ENCODE measurements at regions not wholly inside any gene's neighbourhood (a gene's known extent, or its start where the extent isn't known, plus 50 kb on each side); places are given as distances from the start of the nearest gene placed in this dataset.

DNA sequence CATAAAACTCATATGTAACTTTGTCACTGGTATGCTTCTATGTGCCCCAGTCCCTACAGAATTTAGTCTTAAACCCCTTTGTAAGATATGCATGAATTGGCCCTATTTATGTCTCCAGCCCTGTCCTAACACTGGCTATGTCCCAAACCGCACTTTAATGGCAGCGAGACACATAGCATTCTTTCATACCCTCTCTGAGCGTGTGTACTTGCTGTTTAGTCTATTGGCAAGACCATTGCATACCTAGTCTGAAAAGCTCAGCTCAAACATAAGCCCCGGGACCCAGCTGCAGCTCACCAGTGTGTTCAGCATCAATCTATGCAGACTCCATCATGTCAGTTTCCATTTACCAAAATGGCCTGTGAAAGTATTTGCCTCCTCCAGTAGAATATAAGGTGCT is 1018.4 kb upstream of the TENM3 start:
- Histone ChIP-seq H3K27me3 (replicated peaks in 1 of 2; ENCODE audit: control insufficient read depth in 2 of 2, insufficient read depth in 2 of 2, low read length in 1 of 2) (no peaks in the 10 kb centered on the region), H3K79me2 (ENCODE audit: control insufficient read depth, insufficient read depth, low read length) (no peaks in the 10 kb centered on the region), H3K4me2 (ENCODE audit: control insufficient read depth, insufficient read depth) (no peak overlapping the region), H4K20me1 (ENCODE audit: control insufficient read depth, insufficient read depth) (no peaks in the 10 kb centered on the region), H2AFZ (ENCODE audit: control insufficient read depth, low read depth, low read length) (no peak overlapping the region), H3K4me1 (ENCODE audit: control insufficient read depth, insufficient read depth, low read length) (no peaks in the 10 kb centered on the region), H3K36me3 (ENCODE audit: control insufficient read depth in 2 of 2, insufficient read depth in 2 of 2, low read length in 1 of 2) (no peaks in the 10 kb centered on the region), H3K9ac (ENCODE audit: control insufficient read depth, insufficient read depth, low read length) (no peak overlapping the region), H3K27ac (ENCODE audit: control insufficient read depth, insufficient read depth) (no peak overlapping the region), H3K4me3 (no peak overlapping the region), H3K9me3 (replicated peaks; ENCODE audit: control insufficient read depth, insufficient read depth, low read length) (no peaks in the 10 kb centered on the region)
- FAIRE-seq (no peak), ATAC-seq (no peak), DNase-seq (ENCODE audit: low read depth, low spot score) (no peak)
- in situ Hi-C loops (cut with MboI) (no loop called here), intact Hi-C loops (cut with micrococcal nuclease; ENCODE audit: unreplicated experiment) (no loop called here)
- BruUV-seq (replicated peaks) = no TSS peak
- POLR2A ChIA-PET = no interaction called here
- RAD21 ChIA-PET (ENCODE audit: unreplicated experiment) = no interaction called here
- SMC1A ChIA-PET (ENCODE audit: uncharacterized antibody, unreplicated experiment) = no interaction called here
- WGBS (ENCODE audit: insufficient coverage, insufficient replicate concordance, low lambda C conversion rate, missing lambda C conversion rate) = 1% methylated on average over 4 of the region's 4 CpGs
- CTCF ChIA-PET = interaction anchor here (0.5 kb wide), 1 partner anchor 491 kb away, joined by 3 read pairs; no protein-coding TSS in a partner anchor
- TF ChIP-seq, protein P1, sequence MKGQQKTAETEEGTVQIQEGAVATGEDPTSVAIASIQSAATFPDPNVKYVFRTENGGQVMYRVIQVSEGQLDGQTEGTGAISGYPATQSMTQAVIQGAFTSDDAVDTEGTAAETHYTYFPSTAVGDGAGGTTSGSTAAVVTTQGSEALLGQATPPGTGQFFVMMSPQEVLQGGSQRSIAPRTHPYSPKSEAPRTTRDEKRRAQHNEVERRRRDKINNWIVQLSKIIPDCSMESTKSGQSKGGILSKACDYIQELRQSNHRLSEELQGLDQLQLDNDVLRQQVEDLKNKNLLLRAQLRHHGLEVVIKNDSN (IDR thresholded peaks at IDR 0.05; ENCODE audit: borderline replicate concordance, extremely low read length, insufficient read depth, low read depth, low read length) = no peak
- TF ChIP-seq RAD21 (IDR thresholded peaks at IDR 0.05; ENCODE audit: insufficient read depth, low read depth, low read length) = no peak
- TF ChIP-seq ZNF274 (IDR thresholded peaks at IDR 0.05; ENCODE audit: insufficient read depth, insufficient read length) = no peak
- no peak for TF ChIP-seq CHD4 (IDR thresholded peaks at IDR 0.05)
- TF ChIP-seq MAX (IDR thresholded peaks at IDR 0.05; ENCODE audit: low read depth, low read length) = no peak
- no peak for TF ChIP-seq RELA (IDR thresholded peaks at IDR 0.05; ENCODE audit: borderline replicate concordance, partially characterized antibody)
- no peak for TF ChIP-seq ZZZ3 (IDR thresholded peaks at IDR 0.05; ENCODE audit: control insufficient read depth, insufficient read length, low read depth)
- no peak for TF ChIP-seq ZNF217 (IDR thresholded peaks at IDR 0.05)
- no peak for TF ChIP-seq EGR1 (IDR thresholded peaks at IDR 0.05; ENCODE audit: borderline replicate concordance in 1 of 2, low read depth in 2 of 2, low read length in 2 of 2)
- TF ChIP-seq E2F4 (IDR thresholded peaks at IDR 0.05; ENCODE audit: low read depth, low read length) = no peak
- TF ChIP-seq CHD2 (IDR thresholded peaks at IDR 0.05; ENCODE audit: borderline replicate concordance, low read depth, low read length) = no peak
- TF ChIP-seq ZNF622 (IDR thresholded peaks at IDR 0.05) = no peak
- no peak for TF ChIP-seq IKZF2 (IDR thresholded peaks at IDR 0.05)
- TF ChIP-seq, protein P2, sequence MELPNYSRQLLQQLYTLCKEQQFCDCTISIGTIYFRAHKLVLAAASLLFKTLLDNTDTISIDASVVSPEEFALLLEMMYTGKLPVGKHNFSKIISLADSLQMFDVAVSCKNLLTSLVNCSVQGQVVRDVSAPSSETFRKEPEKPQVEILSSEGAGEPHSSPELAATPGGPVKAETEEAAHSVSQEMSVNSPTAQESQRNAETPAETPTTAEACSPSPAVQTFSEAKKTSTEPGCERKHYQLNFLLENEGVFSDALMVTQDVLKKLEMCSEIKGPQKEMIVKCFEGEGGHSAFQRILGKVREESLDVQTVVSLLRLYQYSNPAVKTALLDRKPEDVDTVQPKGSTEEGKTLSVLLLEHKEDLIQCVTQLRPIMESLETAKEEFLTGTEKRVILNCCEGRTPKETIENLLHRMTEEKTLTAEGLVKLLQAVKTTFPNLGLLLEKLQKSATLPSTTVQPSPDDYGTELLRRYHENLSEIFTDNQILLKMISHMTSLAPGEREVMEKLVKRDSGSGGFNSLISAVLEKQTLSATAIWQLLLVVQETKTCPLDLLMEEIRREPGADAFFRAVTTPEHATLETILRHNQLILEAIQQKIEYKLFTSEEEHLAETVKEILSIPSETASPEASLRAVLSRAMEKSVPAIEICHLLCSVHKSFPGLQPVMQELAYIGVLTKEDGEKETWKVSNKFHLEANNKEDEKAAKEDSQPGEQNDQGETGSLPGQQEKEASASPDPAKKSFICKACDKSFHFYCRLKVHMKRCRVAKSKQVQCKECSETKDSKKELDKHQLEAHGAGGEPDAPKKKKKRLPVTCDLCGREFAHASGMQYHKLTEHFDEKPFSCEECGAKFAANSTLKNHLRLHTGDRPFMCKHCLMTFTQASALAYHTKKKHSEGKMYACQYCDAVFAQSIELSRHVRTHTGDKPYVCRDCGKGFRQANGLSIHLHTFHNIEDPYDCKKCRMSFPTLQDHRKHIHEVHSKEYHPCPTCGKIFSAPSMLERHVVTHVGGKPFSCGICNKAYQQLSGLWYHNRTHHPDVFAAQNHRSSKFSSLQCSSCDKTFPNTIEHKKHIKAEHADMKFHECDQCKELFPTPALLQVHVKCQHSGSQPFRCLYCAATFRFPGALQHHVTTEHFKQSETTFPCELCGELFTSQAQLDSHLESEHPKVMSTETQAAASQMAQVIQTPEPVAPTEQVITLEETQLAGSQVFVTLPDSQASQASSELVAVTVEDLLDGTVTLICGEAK (IDR thresholded peaks at IDR 0.05; ENCODE audit: borderline replicate concordance) = no peak
- TF ChIP-seq, protein P3, sequence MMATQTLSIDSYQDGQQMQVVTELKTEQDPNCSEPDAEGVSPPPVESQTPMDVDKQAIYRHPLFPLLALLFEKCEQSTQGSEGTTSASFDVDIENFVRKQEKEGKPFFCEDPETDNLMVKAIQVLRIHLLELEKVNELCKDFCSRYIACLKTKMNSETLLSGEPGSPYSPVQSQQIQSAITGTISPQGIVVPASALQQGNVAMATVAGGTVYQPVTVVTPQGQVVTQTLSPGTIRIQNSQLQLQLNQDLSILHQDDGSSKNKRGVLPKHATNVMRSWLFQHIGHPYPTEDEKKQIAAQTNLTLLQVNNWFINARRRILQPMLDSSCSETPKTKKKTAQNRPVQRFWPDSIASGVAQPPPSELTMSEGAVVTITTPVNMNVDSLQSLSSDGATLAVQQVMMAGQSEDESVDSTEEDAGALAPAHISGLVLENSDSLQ (IDR thresholded peaks at IDR 0.05) = no peak
- TF ChIP-seq POLR2AphosphoS2 (IDR thresholded peaks at IDR 0.05; ENCODE audit: low read depth, low read length) = no peak
- TF ChIP-seq, protein P4, sequence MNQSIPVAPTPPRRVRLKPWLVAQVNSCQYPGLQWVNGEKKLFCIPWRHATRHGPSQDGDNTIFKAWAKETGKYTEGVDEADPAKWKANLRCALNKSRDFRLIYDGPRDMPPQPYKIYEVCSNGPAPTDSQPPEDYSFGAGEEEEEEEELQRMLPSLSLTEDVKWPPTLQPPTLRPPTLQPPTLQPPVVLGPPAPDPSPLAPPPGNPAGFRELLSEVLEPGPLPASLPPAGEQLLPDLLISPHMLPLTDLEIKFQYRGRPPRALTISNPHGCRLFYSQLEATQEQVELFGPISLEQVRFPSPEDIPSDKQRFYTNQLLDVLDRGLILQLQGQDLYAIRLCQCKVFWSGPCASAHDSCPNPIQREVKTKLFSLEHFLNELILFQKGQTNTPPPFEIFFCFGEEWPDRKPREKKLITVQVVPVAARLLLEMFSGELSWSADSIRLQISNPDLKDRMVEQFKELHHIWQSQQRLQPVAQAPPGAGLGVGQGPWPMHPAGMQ (IDR thresholded peaks at IDR 0.05; ENCODE audit: borderline replicate concordance) = no peak

Measured in GM12878 (cell line).